Uterus (tissue), 2 donors: ENCODE measurements at regions not wholly inside any gene's neighbourhood (a gene's known extent, or its start where the extent isn't known, plus 50 kb on each side); places are given as distances from the start of the nearest gene placed in this dataset.

Experiments used
- CTCF ChIP-seq, 4 experiments: fragments of 200-600 bp in 2 of 4; fragments of 450-650 bp in 2 of 4; sonication (generic) in 2 of 4; IDR thresholded peaks; one replicate each; pipeline ENCODE4 v1.5.1; 2016 to 2019; ENCODE audit warnings: antibody characterized with exemption in 4 of 4, mild to moderate bottlenecking in 2 of 4, moderate library complexity in 1 of 4
- POLR2A ChIP-seq, 2 donors: fragments of 450-650 bp; IDR thresholded peaks; one replicate each; pipeline ENCODE4 v1.6.1; 2016; ENCODE audit warnings: antibody characterized with exemption in 2 of 2, mild to moderate bottlenecking in 1 of 2, moderate library complexity in 1 of 2

- TF ChIP-seq CTCF (IDR thresholded peaks at IDR 0.05) (no peak), POLR2A (IDR thresholded peaks at IDR 0.05) (no peak)
Observed at GRCh38 chr2:236657215-236657614, 87.6 kb downstream of the ACKR3 start.
